GM13976 (cell line): ENCODE measurements at regions not wholly inside any gene's neighbourhood (a gene's known extent, or its start where the extent isn't known, plus 50 kb on each side); places are given as distances from the start of the nearest gene placed in this dataset.

ENCODE experiments used
- DNase-seq: peaks from one replicate; pipeline ENCODE4 v3.0.0; 2012; ENCODE audit warnings: low spot score
- in situ Hi-C: fragments of 300-500 bp; cut with MboI; formaldehyde crosslinking; loops from one replicate; pipeline ENCODE4 v1.12.0; 2022; ENCODE audit warnings: low sequenced_read_pairs, mixed read lengths, inconsistent platforms; ENCODE audit not compliant: unreplicated experiment
- TF ChIP-seq, protein P1 (sequence below): IDR thresholded peaks from 2 replicates; pipeline ENCODE4 v1.5.1; 2012; ENCODE audit warnings: borderline replicate concordance, mild to moderate bottlenecking; ENCODE audit not compliant: insufficient read depth; ENCODE audit errors: extremely low read depth, missing control alignments, control extremely low read depth

DNA sequence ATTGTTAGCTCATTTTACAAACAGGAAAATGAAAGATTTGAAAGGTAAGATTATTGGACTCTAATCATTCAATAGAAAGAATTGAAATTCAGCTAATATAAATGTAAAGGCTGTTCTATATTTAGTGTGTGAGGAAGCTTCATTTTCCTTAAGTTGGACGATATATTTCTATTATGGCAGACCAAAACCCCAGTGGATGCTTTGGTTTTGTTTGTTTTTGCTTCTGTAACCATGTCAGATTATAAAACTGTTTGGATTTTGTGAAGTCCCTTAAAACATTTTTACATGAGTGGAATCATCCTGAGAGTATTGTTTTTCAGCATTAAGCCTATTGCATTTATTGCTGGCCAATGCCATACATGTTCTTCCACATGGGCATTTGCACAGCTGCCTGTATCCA, 110.2 kb upstream of the ENPEP start:
- in situ Hi-C loops = no loop called here
- TF ChIP-seq, protein P1, sequence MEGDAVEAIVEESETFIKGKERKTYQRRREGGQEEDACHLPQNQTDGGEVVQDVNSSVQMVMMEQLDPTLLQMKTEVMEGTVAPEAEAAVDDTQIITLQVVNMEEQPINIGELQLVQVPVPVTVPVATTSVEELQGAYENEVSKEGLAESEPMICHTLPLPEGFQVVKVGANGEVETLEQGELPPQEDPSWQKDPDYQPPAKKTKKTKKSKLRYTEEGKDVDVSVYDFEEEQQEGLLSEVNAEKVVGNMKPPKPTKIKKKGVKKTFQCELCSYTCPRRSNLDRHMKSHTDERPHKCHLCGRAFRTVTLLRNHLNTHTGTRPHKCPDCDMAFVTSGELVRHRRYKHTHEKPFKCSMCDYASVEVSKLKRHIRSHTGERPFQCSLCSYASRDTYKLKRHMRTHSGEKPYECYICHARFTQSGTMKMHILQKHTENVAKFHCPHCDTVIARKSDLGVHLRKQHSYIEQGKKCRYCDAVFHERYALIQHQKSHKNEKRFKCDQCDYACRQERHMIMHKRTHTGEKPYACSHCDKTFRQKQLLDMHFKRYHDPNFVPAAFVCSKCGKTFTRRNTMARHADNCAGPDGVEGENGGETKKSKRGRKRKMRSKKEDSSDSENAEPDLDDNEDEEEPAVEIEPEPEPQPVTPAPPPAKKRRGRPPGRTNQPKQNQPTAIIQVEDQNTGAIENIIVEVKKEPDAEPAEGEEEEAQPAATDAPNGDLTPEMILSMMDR = no peak
- no peak for DNase-seq

DNA sequence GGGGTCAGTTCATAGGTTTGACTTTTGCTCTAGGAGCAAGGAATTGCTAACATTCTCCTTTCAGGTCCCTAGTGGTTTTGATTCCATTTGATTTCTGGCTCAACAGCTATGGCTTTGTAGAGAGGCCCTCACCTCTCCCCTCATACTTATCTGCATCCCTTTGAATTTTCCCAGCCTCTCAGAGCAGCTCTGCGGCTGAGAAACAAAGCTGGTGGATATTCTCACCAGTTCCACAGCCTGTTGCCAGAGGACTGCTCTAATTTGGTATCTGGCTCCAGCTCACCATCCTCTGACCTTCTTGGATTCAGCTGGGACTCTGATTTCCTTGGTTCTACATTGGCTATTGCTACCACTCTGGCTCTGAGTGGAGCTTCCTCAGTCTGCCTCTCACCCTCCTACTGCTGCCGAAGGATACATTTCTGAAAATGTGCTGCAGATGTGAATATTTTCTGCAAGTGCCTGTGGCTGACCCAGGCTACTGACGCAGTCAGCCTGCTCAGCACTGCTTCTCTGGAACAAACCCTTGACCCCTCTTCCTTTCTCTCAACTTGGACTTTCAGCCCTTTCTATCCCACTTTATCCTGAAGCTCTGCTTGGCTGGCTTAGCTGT, 110.9 kb upstream of the ENPEP start:
- in situ Hi-C loops = no loop called here
- TF ChIP-seq, protein P1 = no peak

DNA sequence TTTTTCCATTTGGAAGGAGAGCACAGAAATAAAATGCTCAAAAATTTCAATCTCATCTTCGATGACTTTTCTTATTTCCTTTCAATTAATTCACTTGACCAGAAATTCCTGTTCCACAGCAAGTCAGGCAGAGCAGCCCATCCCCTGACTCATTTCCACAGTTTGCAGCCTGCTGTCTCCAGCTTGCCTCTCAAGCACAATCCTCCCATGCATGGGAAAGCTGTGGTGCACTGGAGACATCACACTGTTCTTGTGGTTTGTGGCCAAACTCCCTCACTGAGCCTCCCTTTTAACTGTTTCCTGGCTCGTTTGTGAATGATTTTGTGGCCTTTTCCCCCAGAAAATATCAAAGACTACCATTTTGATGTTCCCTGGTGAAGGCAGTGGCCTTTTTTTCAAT, 114.0 kb upstream of the ENPEP start:
- TF ChIP-seq, protein P1 = no peak
- in situ Hi-C loops = no loop called here
- DNase-seq = no peak

More for the DNA sequence above, 110.9 kb upstream of the ENPEP start:
- DNase-seq = no peak

DNA sequence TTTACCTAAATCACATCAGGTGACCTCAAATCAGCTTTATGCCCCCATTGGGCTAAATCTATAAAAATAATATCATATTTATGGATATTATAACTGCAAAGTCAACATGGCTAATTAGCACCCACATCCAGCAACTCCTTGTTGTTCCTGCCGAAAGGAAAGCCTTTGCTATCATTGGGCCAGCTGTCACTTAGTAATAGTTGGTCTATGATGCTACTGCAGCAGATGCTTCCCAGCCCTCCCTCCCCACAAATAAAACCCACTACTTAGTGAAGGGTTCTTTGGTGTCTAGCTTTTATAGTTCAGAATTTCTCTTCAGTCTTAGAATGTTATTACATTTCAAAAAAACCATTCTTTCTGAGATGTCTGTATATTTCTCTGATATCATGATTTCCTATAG, 116.9 kb upstream of the ENPEP start:
- DNase-seq = no peak
- TF ChIP-seq, protein P1 = no peak
- in situ Hi-C loops = no loop called here

DNA sequence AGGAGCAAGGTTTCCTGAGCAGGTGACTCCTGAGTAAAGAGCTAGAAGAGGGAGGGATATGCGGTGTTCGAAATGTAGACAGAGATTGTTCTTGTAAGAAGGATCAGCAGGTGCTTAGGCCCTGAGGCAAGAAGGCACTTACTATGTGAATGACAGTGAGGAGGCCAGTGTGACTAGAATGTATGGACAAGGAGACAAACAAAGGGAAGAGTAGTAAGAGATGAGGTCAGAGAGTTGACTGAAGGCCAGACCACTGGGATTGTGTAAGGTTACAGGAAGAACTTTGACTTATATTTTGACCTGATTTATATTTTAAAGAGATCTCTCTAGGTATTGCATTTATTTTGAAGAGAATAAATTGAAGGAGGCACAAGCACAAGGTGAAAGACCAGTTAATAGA, 118.4 kb upstream of the ENPEP start:
- DNase-seq = no peak
- TF ChIP-seq, protein P1 = no peak

DNA sequence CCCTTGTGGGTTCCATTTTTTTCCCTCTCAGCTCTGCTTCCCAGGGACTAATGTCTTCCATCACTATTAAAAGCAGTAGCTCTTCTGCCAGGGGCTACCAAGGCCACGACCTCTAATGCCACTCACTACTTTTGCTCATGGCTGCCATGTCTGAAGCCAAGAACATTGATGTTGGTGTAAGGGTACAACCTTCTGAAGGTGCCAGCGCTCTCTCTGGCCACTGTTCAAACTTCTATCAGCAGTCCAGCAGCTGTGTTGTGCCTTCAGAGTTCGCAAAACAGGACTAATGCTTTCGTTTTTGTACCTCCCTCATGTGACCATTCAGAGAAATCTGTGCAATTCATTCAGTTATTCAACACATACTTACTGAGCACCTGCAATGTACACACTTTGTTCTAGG, 121.5 kb upstream of the ENPEP start:
- in situ Hi-C loops = no loop called here
- TF ChIP-seq, protein P1 = no peak
- DNase-seq = no peak

More for the DNA sequence above, 118.4 kb upstream of the ENPEP start:
- in situ Hi-C loops = no loop called here
